GM21528 (cell line): ENCODE measurements at regions not wholly inside any gene's neighbourhood (a gene's known extent, or its start where the extent isn't known, plus 50 kb on each side); places are given as distances from the start of the nearest gene placed in this dataset.
"Not testable (repeated sequence)": the region's sequence is repeated elsewhere in the genome, so short reads cannot be mapped to it uniquely, and the experiment has no call there.

Source experiments
- ATAC-seq: cut with Tn5 transposase; IDR thresholded peaks from one replicate; pipeline ENCODE4 v1.9.1; 2021; ENCODE audit warnings: mild to moderate bottlenecking, moderate library complexity; ENCODE audit not compliant: unreplicated experiment, low FRiP score

- ATAC-seq: no peak
Observed at GRCh38 chr6:74256781-74257180, 560.8 kb downstream of the CD109 start.

- no peak for ATAC-seq
Observed at GRCh38 chr6:74256381-74256780, 560.4 kb downstream of the CD109 start.

- ATAC-seq: not testable (repeated sequence)
Observed at GRCh38 chr6:74255007-74255406, 559.0 kb downstream of the CD109 start.

- not testable (repeated sequence) for ATAC-seq
Observed at GRCh38 chr6:74254147-74254546, 558.1 kb downstream of the CD109 start.

GRCh38 chr6:74253261-74253660 is 557.3 kb downstream of the CD109 start:
- ATAC-seq: no peak

GRCh38 chr6:74250161-74250818 is 554.3 kb downstream of the CD109 start:
- no peak for ATAC-seq

GRCh38 chr6:74249658-74250057 is 553.7 kb downstream of the CD109 start:
- peak; percentile 80 for ATAC-seq

GRCh38 chr6:74248966-74249365 is 553.0 kb downstream of the CD109 start:
- no peak for ATAC-seq

- no peak for ATAC-seq
Observed at GRCh38 chr6:74222768-74223333, 526.8 kb downstream of the CD109 start.

GRCh38 chr6:74213995-74214394 is 518.0 kb downstream of the CD109 start:
- ATAC-seq: no peak

- no peak for ATAC-seq
Observed at GRCh38 chr6:74208239-74208638, 512.2 kb downstream of the CD109 start.

- ATAC-seq: no peak
Observed at GRCh38 chr6:74199215-74199915, 503.4 kb downstream of the CD109 start.

- ATAC-seq: no peak
Observed at GRCh38 chr6:74197310-74197709, 501.3 kb downstream of the CD109 start.

GRCh38 chr6:74187811-74188210 is 491.8 kb downstream of the CD109 start:
- no peak for ATAC-seq

GRCh38 chr6:74182992-74183391 is 487.0 kb downstream of the CD109 start:
- ATAC-seq: no peak

- no peak for ATAC-seq
Observed at GRCh38 chr6:74181471-74181870, 485.5 kb downstream of the CD109 start.

- ATAC-seq: no peak
Observed at GRCh38 chr6:74177506-74177905, 481.5 kb downstream of the CD109 start.

- ATAC-seq: not testable (repeated sequence)
Observed at GRCh38 chr6:74170550-74170949, 474.5 kb downstream of the CD109 start.

- ATAC-seq: no peak
Observed at GRCh38 chr6:74170118-74170517, 474.1 kb downstream of the CD109 start.

GRCh38 chr6:74167976-74168375 is 472.0 kb downstream of the CD109 start:
- ATAC-seq: no peak

- ATAC-seq: no peak
Observed at GRCh38 chr6:74167511-74167910, 471.5 kb downstream of the CD109 start.

- no peak for ATAC-seq
Observed at GRCh38 chr6:74166849-74167248, 470.8 kb downstream of the CD109 start.
